ENCODE measurements at regions not wholly inside any gene's neighbourhood (a gene's known extent, or its start where the extent isn't known, plus 50 kb on each side); places are given as distances from the start of the nearest gene placed in this dataset.

DNA sequence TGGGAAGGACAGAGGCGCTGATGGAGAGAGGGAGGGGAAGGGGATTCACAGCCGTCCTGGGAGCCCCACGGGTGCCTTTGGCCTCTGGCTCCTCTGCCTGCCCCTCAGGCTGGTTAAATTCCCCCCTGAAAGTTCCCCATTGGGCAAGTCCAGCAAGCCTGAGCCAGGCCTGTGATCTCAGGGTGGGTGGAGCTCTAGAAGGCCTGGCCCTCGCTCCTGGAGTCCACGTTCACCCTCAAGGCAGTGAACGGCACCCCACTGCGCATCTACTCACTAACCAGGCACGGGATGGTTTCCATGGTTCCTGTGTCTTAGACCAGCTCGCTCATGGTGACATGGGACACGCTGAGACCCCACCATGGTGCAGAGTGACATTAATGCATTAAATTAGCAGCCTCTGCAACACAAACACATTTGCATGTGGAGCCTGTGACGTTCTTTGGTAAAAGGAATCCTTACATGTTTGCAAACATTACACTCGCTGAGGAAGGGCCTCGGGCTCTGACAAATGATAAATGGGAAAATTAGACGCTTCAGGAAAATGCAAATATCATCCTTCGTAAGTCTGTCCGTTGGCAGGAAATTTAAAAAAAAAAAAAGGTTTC is 452.7 kb downstream of the PREX1 start (continued):
- TF ChIP-seq, protein P1, sequence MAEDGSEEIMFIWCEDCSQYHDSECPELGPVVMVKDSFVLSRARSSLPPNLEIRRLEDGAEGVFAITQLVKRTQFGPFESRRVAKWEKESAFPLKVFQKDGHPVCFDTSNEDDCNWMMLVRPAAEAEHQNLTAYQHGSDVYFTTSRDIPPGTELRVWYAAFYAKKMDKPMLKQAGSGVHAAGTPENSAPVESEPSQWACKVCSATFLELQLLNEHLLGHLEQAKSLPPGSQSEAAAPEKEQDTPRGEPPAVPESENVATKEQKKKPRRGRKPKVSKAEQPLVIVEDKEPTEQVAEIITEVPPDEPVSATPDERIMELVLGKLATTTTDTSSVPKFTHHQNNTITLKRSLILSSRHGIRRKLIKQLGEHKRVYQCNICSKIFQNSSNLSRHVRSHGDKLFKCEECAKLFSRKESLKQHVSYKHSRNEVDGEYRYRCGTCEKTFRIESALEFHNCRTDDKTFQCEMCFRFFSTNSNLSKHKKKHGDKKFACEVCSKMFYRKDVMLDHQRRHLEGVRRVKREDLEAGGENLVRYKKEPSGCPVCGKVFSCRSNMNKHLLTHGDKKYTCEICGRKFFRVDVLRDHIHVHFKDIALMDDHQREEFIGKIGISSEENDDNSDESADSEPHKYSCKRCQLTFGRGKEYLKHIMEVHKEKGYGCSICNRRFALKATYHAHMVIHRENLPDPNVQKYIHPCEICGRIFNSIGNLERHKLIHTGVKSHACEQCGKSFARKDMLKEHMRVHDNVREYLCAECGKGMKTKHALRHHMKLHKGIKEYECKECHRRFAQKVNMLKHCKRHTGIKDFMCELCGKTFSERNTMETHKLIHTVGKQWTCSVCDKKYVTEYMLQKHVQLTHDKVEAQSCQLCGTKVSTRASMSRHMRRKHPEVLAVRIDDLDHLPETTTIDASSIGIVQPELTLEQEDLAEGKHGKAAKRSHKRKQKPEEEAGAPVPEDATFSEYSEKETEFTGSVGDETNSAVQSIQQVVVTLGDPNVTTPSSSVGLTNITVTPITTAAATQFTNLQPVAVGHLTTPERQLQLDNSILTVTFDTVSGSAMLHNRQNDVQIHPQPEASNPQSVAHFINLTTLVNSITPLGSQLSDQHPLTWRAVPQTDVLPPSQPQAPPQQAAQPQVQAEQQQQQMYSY (CRISPR knock-in tag; IDR thresholded peaks at IDR 0.05): no peak
- no peak for TF ChIP-seq HDGF (IDR thresholded peaks at IDR 0.05)
- no peak for TF ChIP-seq NKRF (conservative IDR thresholded peaks at IDR 0.05)
- no peak for TF ChIP-seq CHD1 (IDR thresholded peaks at IDR 0.05; ENCODE audit: low read depth, low read length)
- TF ChIP-seq, protein P2, sequence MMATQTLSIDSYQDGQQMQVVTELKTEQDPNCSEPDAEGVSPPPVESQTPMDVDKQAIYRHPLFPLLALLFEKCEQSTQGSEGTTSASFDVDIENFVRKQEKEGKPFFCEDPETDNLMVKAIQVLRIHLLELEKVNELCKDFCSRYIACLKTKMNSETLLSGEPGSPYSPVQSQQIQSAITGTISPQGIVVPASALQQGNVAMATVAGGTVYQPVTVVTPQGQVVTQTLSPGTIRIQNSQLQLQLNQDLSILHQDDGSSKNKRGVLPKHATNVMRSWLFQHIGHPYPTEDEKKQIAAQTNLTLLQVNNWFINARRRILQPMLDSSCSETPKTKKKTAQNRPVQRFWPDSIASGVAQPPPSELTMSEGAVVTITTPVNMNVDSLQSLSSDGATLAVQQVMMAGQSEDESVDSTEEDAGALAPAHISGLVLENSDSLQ (IDR thresholded peaks at IDR 0.05): no peak
